ENCODE measurements at regions not wholly inside any gene's neighbourhood (a gene's known extent, or its start where the extent isn't known, plus 50 kb on each side); places are given as distances from the start of the nearest gene placed in this dataset.

DNA sequence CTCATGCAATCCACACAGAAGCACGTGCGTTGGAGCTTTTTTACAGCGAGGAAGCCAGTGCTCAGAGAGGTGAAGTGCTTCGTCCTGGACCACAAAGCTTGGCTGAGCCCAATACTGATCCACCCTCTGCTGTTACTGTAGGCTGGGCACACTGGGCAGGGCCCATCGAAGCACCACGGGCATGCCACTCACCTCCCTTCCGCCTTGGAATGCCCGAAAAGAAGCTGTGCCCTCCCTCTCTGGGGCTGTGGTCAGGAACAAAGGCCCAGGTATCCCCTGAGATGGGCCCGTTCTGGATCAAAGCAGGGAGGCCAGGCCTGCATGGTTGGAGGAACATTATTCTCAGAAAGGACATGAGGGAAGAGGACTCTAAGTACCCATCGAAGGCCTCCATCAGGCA, 206.7 kb upstream of the C1orf174 start:
- H3K27me3 ChIP-seq, result no peaks in the 10 kb centered on the region
- no peak overlapping the region for H3K4me3 ChIP-seq
- TF ChIP-seq EP300 (IDR thresholded peaks at IDR 0.05), result no peak
- no peak for TF ChIP-seq POLR2A (IDR thresholded peaks at IDR 0.05)
- TF ChIP-seq, protein P1, sequence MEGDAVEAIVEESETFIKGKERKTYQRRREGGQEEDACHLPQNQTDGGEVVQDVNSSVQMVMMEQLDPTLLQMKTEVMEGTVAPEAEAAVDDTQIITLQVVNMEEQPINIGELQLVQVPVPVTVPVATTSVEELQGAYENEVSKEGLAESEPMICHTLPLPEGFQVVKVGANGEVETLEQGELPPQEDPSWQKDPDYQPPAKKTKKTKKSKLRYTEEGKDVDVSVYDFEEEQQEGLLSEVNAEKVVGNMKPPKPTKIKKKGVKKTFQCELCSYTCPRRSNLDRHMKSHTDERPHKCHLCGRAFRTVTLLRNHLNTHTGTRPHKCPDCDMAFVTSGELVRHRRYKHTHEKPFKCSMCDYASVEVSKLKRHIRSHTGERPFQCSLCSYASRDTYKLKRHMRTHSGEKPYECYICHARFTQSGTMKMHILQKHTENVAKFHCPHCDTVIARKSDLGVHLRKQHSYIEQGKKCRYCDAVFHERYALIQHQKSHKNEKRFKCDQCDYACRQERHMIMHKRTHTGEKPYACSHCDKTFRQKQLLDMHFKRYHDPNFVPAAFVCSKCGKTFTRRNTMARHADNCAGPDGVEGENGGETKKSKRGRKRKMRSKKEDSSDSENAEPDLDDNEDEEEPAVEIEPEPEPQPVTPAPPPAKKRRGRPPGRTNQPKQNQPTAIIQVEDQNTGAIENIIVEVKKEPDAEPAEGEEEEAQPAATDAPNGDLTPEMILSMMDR (IDR thresholded peaks at IDR 0.05), result no peak
- no peaks in the 10 kb centered on the region for H3K9me3 ChIP-seq
- peaks cover 0 to 12% (median 0%) of the 10 kb centered on the region in 4 donors for H3K4me1 ChIP-seq
- H3K36me3 ChIP-seq, result no peaks in the 10 kb centered on the region
- no peak for DNase-seq (ENCODE audit: low spot score in 2 of 2)
- 82 to 85% methylated on average over 10 of the region's 10 CpGs for WGBS, 2 donors
- no peak overlapping the region for H3K27ac ChIP-seq

DNA sequence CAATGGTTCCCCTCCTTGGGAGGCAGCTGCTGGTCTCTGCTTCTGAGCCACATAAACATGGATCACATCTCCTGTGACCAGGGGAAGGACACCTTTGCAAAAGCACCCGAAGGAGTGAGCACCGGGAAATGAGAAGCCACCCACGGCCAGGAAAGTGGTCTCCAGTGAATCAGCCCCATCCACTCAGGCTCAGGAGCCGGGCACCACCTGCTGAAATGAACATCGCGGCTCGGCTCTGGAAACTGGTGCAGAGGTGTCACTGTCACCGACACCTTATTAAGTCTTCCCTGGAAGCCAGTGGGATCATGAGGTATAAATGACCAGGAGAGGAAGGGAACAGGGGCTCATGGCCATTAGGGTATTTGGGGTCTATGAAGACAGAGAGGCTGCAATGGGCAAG, 207.2 kb upstream of the C1orf174 start:
- WGBS, 2 donors, result 87 to 98% methylated on average over 8 of the region's 8 CpGs
- Histone ChIP-seq H3K4me3 (no peak overlapping the region), H3K9me3 (no peaks in the 10 kb centered on the region), H3K4me1 (peaks cover 0 to 12% (median 0%) of the 10 kb centered on the region in 4 donors), H3K27ac (no peak overlapping the region), H3K27me3 (no peaks in the 10 kb centered on the region), H3K36me3 (no peaks in the 10 kb centered on the region)
- TF ChIP-seq EP300 (IDR thresholded peaks at IDR 0.05) (no peak), POLR2A (IDR thresholded peaks at IDR 0.05) (no peak)
- TF ChIP-seq, protein P1 (IDR thresholded peaks at IDR 0.05), result no peak
- no peak for DNase-seq (ENCODE audit: low spot score in 2 of 2)

DNA sequence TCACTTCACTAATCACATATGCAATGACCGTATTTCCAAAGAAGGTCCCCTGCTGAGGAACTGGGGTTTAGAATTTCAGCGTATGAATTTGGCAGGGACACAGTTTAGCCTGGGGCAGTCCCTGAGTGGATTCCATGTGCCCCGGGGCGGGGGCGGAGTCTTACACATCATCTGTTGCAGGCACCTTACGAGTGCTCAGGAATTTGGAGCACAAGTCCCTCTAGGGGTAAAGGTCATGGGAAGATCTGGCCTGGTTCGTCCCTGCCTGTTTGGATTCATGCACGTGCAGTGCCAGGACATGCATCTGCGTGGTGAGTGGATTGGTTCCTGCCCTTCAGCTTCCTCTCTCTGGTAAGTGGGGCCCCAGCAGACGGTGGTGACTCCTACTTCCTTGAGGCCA, 208.3 kb upstream of the C1orf174 start:
- WGBS, 2 donors, result 44 to 51% methylated on average over 10 of the region's 10 CpGs
- H3K27me3 ChIP-seq, result no peaks in the 10 kb centered on the region

DNA sequence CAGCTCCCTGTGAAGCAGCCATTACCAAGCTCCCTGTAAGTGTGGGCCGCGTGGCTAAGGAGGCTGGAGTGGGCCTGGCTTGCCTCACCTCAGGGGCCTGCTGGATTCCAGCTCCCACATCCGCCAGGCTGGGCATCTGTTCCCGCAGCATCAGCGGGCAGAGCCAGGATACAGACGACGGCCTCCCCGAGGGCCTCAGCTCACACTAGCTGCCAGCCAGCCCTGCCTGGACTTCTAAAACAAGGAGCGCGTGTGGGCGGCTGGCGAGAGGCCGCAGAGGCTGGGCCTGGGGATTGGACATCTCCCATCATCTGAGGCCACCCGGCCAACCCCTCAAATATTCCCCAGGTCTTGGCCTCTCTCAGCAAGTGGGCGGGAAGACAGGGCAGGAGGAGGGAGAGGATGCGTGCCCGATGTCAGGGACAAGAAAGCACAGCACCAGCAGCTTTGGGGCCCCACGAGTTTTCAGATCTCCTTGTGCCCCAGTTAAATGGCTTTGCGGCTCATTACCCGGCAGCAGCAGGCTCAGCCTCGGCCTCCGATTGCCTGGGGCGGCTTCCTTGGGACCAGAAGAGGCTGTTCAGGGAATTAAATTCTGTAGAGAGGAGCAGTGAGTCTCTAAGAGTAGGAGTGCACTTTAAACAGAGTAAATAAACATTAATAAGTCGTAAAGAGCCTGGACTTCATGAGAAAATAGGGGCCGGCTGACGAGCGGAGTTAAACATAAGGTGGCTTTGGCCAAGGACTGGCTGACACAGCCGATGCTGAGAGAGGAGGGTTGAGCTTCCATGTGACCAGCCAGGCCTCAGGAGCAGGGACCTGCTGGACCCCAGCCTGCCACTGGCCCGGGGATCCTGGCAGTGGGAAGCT, 208.9 kb upstream of the C1orf174 start:
- H3K27ac ChIP-seq, result no peak overlapping the region
- no peak for DNase-seq (ENCODE audit: low spot score in 2 of 2)

More for the DNA sequence above, 208.3 kb upstream of the C1orf174 start:
- TF ChIP-seq, protein P1 (IDR thresholded peaks at IDR 0.05), result no peak
- no peak for TF ChIP-seq EP300 (IDR thresholded peaks at IDR 0.05)
- no peak for TF ChIP-seq POLR2A (IDR thresholded peaks at IDR 0.05)
- H3K4me1 ChIP-seq, result peaks cover 0 to 12% (median 0%) of the 10 kb centered on the region in 4 donors
- peaks cover 0 to 6% (median 0%) of the 10 kb centered on the region in 4 donors for H3K9me3 ChIP-seq
- H3K4me3 ChIP-seq, result no peak overlapping the region
- DNase-seq (ENCODE audit: low spot score in 2 of 2), result no peak
- H3K27ac ChIP-seq, result no peak overlapping the region
- H3K36me3 ChIP-seq, result no peaks in the 10 kb centered on the region

DNA sequence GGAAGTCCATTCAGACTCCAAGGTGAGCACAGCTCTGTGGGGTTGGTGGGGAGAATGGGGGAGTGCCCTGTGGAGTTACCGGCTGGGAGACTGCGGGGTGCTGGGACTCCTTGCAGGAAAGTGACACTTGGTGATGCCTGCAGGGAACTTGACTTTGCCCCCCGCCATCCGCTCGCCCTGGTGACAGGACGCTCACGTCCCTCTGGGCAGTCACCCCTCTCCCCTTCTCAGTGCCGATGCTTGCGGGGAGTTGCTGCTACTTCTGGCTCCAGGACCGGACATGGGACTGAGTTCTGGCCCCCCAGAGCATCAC, 209.5 kb upstream of the C1orf174 start:
- DNase-seq (ENCODE audit: low spot score in 2 of 2), result no peak
- no peak overlapping the region for H3K27ac ChIP-seq
- H3K4me1 ChIP-seq, result peaks cover 0 to 12% (median 0%) of the 10 kb centered on the region in 4 donors
- H3K36me3 ChIP-seq, result no peaks in the 10 kb centered on the region
- no peaks in the 10 kb centered on the region for H3K27me3 ChIP-seq
- no peak overlapping the region for H3K4me3 ChIP-seq
- TF ChIP-seq POLR2A (IDR thresholded peaks at IDR 0.05) (no peak), EP300 (IDR thresholded peaks at IDR 0.05) (no peak)
- TF ChIP-seq, protein P1 (IDR thresholded peaks at IDR 0.05), result no peak
- WGBS, 2 donors, result 92 to 100% methylated on average over 4 to 10 of the region's 10 CpGs
- H3K9me3 ChIP-seq, result peaks cover 0 to 17% (median 0%) of the 10 kb centered on the region in 4 donors

More for the DNA sequence above, 208.9 kb upstream of the C1orf174 start:
- H3K4me1 ChIP-seq, result peaks cover 0 to 12% (median 0%) of the 10 kb centered on the region in 4 donors
- no peaks in the 10 kb centered on the region for H3K36me3 ChIP-seq
- H3K4me3 ChIP-seq, result no peak overlapping the region
- no peaks in the 10 kb centered on the region for H3K27me3 ChIP-seq
- TF ChIP-seq EP300 (IDR thresholded peaks at IDR 0.05) (no peak), POLR2A (IDR thresholded peaks at IDR 0.05) (no peak)
- TF ChIP-seq, protein P1 (IDR thresholded peaks at IDR 0.05), result no peak
- 23 to 45% methylated on average over 29 of the region's 29 CpGs for WGBS, 2 donors
- peaks cover 0 to 13% (median 0%) of the 10 kb centered on the region in 4 donors for H3K9me3 ChIP-seq

Data from tibial nerve (tissue), 4 donors.